Transverse colon (tissue), 4 donors: ENCODE measurements at regions not wholly inside any gene's neighbourhood (a gene's known extent, or its start where the extent isn't known, plus 50 kb on each side); places are given as distances from the start of the nearest gene placed in this dataset.

Experiments
- DNase-seq: peaks from one replicate; pipeline ENCODE4 v3.0.0-alpha.2; 2019
- H3K27ac ChIP-seq, 4 donors: fragments of 200-600 bp; sonication (generic); 2 replicates each; pipeline ENCODE4 v1.5.1; 2016 to 2018; ENCODE audit warnings: inconsistent platforms in 4 of 4
- H3K27me3 ChIP-seq: fragments of 200-600 bp; sonication (generic); 2 replicates; pipeline ENCODE4 v1.5.1; 2017; ENCODE audit warnings: inconsistent platforms
- H3K36me3 ChIP-seq, 4 donors: fragments of 200-600 bp; sonication (generic); 2 replicates each; pipeline ENCODE4 v1.5.1; 2017 to 2019; ENCODE audit warnings: inconsistent platforms in 4 of 4
- H3K4me1 ChIP-seq, 4 donors: fragments of 200-600 bp; sonication (generic); 2 replicates each; pipeline ENCODE4 v1.5.1; 2017 to 2020; ENCODE audit warnings: inconsistent platforms in 4 of 4
- H3K4me3 ChIP-seq, 4 donors: fragments of 200-600 bp; sonication (generic); 1 replicate in 1 of 4; 2 replicates in 3 of 4; pipeline versions ENCODE4 v1.5.1 to v1.6.1; 2017 to 2019; ENCODE audit warnings: inconsistent platforms in 4 of 4
- H3K9me3 ChIP-seq, 2 donors: fragments of 200-600 bp; sonication (generic); 2 replicates each; pipeline ENCODE4 v1.5.1; 2017 to 2019; ENCODE audit warnings: inconsistent platforms in 2 of 2
- EP300 ChIP-seq: sonication (generic); formaldehyde crosslinking; IDR thresholded peaks from one replicate; pipeline ENCODE4 v1.6.1; 2017; ENCODE audit warnings: antibody characterized with exemption, low read depth
- POLR2A ChIP-seq: fragments of 450-650 bp; IDR thresholded peaks from one replicate; pipeline ENCODE4 v1.6.1; 2016; ENCODE audit warnings: antibody characterized with exemption, mild to moderate bottlenecking, moderate library complexity
- POLR2AphosphoS5 ChIP-seq, 3 donors: sonication (generic); formaldehyde crosslinking; IDR thresholded peaks; one replicate each; pipeline ENCODE4 v1.6.1; 2016; ENCODE audit warnings: antibody characterized with exemption in 3 of 3
- WGBS, 2 donors: methylation state at CpG; one replicate each; pipeline ENCODE4 v1.1.5; 2018; ENCODE audit warnings: low coverage in 1 of 2; 5-methylcytosine and 5-hydroxymethylcytosine counted together
- in situ Hi-C, 4 donors: fragments of 200-750 bp; cut with MboI; loops; one replicate each; pipeline versions ENCODE4 v1.15.0 to v1.15.1; 2017; ENCODE audit warnings: low sequenced_read_pairs in 3 of 4, low pct_ligation_motif_present in 1 of 4, low pct_unique_long_range_greater_than_20kb in 1 of 4
- intact Hi-C: fragments of 100-400 bp; cut with DNase I; formaldehyde crosslinking; loops from one replicate; pipeline ENCODE4 v1.15.1; 2023; ENCODE audit warnings: low total_unique reads
- TF ChIP-seq, protein P1 (sequence below), 5 experiments: fragments of 200-600 bp in 3 of 5; fragments of 450-650 bp in 2 of 5; sonication (generic) in 3 of 5; IDR thresholded peaks; 1 replicate in 2 of 5; 2 replicates in 3 of 5; pipeline ENCODE4 v1.5.1; 2016 to 2017; ENCODE audit warnings: antibody characterized with exemption in 5 of 5, inconsistent platforms in 3 of 5, mild to moderate bottlenecking in 2 of 5, moderate library complexity in 1 of 5

DNA sequence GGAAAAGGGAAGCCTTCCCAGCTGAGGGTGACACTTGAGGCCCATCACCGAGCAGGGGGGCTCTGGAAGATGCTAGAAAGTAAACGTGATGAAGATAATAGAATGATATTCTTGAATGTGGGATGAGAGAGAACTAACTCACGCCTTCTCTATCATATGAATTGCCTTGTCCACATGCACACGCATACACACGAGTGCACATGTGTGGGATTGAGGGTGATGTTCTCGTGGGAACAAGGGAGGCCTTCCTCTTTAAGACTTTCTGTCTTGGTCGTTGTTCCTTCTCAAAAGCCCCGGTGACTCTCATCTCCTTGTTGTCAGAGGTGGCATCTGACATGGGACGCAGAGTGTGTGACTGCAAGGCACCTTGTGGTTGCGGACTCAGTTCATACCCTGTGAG, 436.9 kb downstream of the ZNF516 start:
- Histone ChIP-seq H3K27me3 (no peaks in the 10 kb centered on the region), H3K9me3 (no peaks in the 10 kb centered on the region), H3K36me3 (no peaks in the 10 kb centered on the region), H3K27ac (no peak overlapping the region), H3K4me3 (no peak overlapping the region), H3K4me1 (no peaks in the 10 kb centered on the region)
- no peak for DNase-seq
- intact Hi-C loops = no loop called here
- WGBS, 2 donors = 69 to 76% methylated on average over 6 to 10 of the region's 10 CpGs
- in situ Hi-C loops = loop anchor here in 1 of 4 donors (25.0 kb wide), 1 partner anchor 104 kb away; no protein-coding TSS in a partner anchor
- TF ChIP-seq POLR2A (no peak), EP300 (no peak), POLR2AphosphoS5 (IDR thresholded peaks at IDR 0.05) (no peak)
- TF ChIP-seq, protein P1, sequence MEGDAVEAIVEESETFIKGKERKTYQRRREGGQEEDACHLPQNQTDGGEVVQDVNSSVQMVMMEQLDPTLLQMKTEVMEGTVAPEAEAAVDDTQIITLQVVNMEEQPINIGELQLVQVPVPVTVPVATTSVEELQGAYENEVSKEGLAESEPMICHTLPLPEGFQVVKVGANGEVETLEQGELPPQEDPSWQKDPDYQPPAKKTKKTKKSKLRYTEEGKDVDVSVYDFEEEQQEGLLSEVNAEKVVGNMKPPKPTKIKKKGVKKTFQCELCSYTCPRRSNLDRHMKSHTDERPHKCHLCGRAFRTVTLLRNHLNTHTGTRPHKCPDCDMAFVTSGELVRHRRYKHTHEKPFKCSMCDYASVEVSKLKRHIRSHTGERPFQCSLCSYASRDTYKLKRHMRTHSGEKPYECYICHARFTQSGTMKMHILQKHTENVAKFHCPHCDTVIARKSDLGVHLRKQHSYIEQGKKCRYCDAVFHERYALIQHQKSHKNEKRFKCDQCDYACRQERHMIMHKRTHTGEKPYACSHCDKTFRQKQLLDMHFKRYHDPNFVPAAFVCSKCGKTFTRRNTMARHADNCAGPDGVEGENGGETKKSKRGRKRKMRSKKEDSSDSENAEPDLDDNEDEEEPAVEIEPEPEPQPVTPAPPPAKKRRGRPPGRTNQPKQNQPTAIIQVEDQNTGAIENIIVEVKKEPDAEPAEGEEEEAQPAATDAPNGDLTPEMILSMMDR (IDR thresholded peaks at IDR 0.05) = no peak

DNA sequence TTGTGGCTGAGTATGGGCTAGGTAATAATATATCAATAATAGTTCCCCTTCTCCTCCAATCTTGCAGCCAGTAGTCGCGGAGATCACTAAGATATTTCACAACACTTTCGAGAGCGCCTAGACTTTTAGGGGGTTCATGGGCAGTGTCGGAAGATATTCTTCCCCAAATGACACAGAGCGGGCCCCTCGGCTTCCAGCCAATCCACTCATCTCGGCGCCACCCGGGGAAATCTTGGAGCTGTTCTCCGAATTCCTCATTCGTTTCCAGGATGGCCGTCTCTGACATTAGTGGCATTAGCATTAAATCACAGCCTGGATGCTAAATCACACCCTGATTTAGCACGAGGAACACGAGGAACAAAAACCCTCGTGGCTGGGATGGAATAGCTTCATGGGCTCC, 437.7 kb downstream of the ZNF516 start:
- intact Hi-C loops (no loop called here), in situ Hi-C loops (loop anchor here in 1 of 4 donors (25.0 kb wide), 1 partner anchor 105 kb away; no protein-coding TSS in a partner anchor)
- no peaks in the 10 kb centered on the region for H3K27me3 ChIP-seq
- H3K36me3 ChIP-seq = no peaks in the 10 kb centered on the region
- H3K27ac ChIP-seq = no peak overlapping the region
- H3K4me3 ChIP-seq = no peak overlapping the region
- TF ChIP-seq EP300 (no peak), POLR2AphosphoS5 (IDR thresholded peaks at IDR 0.05) (no peak), POLR2A (no peak)
- TF ChIP-seq, protein P1 (IDR thresholded peaks at IDR 0.05) = no peak
- DNase-seq = no peak
- H3K4me1 ChIP-seq = no peaks in the 10 kb centered on the region
- WGBS, 2 donors = 70 to 85% methylated on average over 7 to 15 of the region's 16 CpGs
- H3K9me3 ChIP-seq = no peaks in the 10 kb centered on the region

DNA sequence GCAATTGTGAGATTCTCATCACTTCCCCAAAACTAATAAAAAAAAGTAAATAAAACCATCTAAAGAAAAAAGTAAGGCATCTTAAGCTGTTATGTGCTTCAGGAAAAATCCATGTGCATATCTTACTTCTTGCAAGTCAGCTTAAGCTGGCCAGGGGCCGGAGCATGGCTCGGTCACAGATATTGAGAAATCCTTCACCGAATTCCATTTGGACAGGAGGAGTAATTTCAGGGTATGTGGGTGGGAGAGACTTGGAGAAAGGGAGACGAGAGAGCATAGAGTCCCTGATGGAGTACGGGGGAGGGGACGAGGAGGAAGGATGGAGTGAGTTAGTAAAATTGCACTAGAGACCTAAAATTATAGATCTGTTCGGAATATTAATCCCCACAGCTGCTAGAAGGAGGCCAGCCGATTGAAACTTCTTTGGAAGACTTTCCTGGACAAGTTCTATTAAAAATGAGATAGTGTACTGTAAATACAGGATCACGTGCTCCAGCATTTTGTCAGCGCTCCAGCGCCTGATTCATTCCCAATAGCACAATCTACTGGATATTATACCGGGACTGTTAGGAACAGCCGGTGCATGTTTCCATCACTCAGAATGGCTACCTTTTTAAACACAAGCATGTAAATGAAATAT, 438.5 kb downstream of the ZNF516 start:
- no peaks in the 10 kb centered on the region for H3K27me3 ChIP-seq
- no peaks in the 10 kb centered on the region for H3K4me1 ChIP-seq
- H3K9me3 ChIP-seq = no peaks in the 10 kb centered on the region
- peak; percentile 10 for DNase-seq
- 78 to 80% methylated on average over 10 to 13 of the region's 13 CpGs for WGBS, 2 donors
- intact Hi-C loops = no loop called here
- no peaks in the 10 kb centered on the region for H3K36me3 ChIP-seq
- TF ChIP-seq POLR2A (no peak), POLR2AphosphoS5 (IDR thresholded peaks at IDR 0.05) (no peak)
- TF ChIP-seq, protein P1 (IDR thresholded peaks at IDR 0.05) = no peak
- in situ Hi-C loops = loop anchor here in 1 of 4 donors (25.0 kb wide), 1 partner anchor 106 kb away; no protein-coding TSS in a partner anchor
- H3K4me3 ChIP-seq = no peak overlapping the region
- no peak overlapping the region for H3K27ac ChIP-seq

DNA sequence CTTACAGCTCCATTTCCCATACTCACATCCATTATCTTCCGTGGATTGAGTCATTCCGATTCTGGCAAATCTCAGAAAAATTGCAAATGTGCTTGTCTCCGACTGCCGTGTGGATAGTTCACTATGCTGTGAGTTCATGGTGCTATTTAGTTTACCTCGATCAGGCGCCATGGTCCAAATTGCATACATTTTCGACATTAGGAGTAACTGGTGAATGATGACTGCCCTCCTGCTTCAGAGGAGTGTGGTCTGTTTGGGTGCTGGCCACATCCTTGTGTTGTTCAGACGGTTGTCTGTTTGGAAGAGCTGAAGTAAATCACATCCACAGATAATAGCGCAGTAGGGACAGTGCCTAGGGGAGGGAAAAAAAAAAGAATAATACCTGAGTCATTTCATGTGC, 439.5 kb downstream of the ZNF516 start:
- 82 to 92% methylated on average over 8 to 9 of the region's 9 CpGs for WGBS, 2 donors
- Histone ChIP-seq H3K4me1 (no peaks in the 10 kb centered on the region), H3K4me3 (no peak overlapping the region), H3K9me3 (no peaks in the 10 kb centered on the region), H3K27me3 (no peaks in the 10 kb centered on the region), H3K36me3 (no peaks in the 10 kb centered on the region), H3K27ac (no peak overlapping the region)
- TF ChIP-seq POLR2AphosphoS5 (IDR thresholded peaks at IDR 0.05) = no peak
- TF ChIP-seq EP300 = no peak
- no peak for TF ChIP-seq POLR2A
- TF ChIP-seq, protein P1 (IDR thresholded peaks at IDR 0.05) = no peak
- no peak for DNase-seq
- intact Hi-C loops (no loop called here), in situ Hi-C loops (loop anchor here in 1 of 4 donors (25.0 kb wide), 1 partner anchor 107 kb away; no protein-coding TSS in a partner anchor)
